ENCODE measurements at regions not wholly inside any gene's neighbourhood (a gene's known extent, or its start where the extent isn't known, plus 50 kb on each side); places are given as distances from the start of the nearest gene placed in this dataset.
A peak's percentile ranks its signal among the peaks of the same experiment; 100 is the strongest.

- Histone ChIP-seq H4K8ac (ENCODE audit: low read depth, low read length) (no peak overlapping the region), H3K4ac (ENCODE audit: low read depth, low read length) (no peak overlapping the region), H2AK5ac (ENCODE audit: low read length) (no peak overlapping the region), H3K27me3 (ENCODE audit: insufficient read depth, low read length, poor library complexity) (no peaks in the 10 kb centered on the region), H3K18ac (ENCODE audit: low read length) (no peak overlapping the region), H2BK120ac (ENCODE audit: low read depth, low read length) (no peak overlapping the region), H2BK15ac (replicated peaks; ENCODE audit: low read depth) (no peak overlapping the region), H2BK5ac (ENCODE audit: low read length) (no peak overlapping the region), H3K79me2 (ENCODE audit: control insufficient read depth, insufficient read depth, low read length) (no peaks in the 10 kb centered on the region), H3K56ac (ENCODE audit: low read length) (no peak overlapping the region), H3K36me3 (ENCODE audit: control insufficient read depth, insufficient read depth, low read length) (no peaks in the 10 kb centered on the region), H3K23ac (ENCODE audit: low read length) (no peak overlapping the region), H3K9ac (ENCODE audit: low read length) (no peak overlapping the region), H3K4me3 (ENCODE audit: low read length) (no peak overlapping the region), H3K4me1 (ENCODE audit: control insufficient read depth, low read depth, low read length) (peaks cover 2% of the 10 kb centered on the region), H3K27ac (ENCODE audit: low read depth, low read length) (no peak overlapping the region), H3K79me1 (ENCODE audit: low read length) (no peaks in the 10 kb centered on the region), H3K4me2 (ENCODE audit: low read length) (no peak overlapping the region), H4K5ac (ENCODE audit: low read length) (no peak overlapping the region)
- no peak for DNase-seq
- WGBS (ENCODE audit: extremely low coverage, insufficient coverage, low lambda C conversion rate): no CpG with 5 or more reads among the region's 4 CpGs
Observed at GRCh38 chr7:10083766-10084165, 889.9 kb upstream of the PHF14 start.

DNA sequence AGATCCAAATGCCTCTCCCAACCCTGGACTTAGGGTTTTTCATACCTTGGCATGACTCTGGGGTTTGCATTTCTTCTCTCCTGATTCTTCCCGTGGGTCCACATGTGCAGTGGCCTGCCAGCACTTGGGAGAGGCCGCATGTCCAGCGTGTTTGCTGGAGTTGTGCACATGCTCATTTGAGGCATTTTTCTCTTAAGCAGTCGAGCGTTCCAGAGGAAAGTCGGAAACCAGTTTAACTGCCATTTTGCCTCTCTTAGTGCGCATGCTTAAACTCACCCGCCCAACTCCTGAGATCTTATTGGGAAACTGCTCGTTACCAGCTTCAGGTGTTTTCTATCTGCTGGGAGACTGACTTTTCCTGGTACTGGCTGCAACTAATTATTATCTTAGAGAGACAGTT is 888.4 kb upstream of the PHF14 start:
- H3K9ac ChIP-seq (ENCODE audit: low read length): no peak overlapping the region
- H4K8ac ChIP-seq (ENCODE audit: low read depth, low read length): no peak overlapping the region
- no peak overlapping the region for H3K4me2 ChIP-seq (ENCODE audit: low read length)
- WGBS (ENCODE audit: extremely low coverage, insufficient coverage, low lambda C conversion rate): no CpG with 5 or more reads among the region's 9 CpGs
- no peaks in the 10 kb centered on the region for H3K4me1 ChIP-seq (ENCODE audit: control insufficient read depth, low read depth, low read length)
- no peak overlapping the region for H2AK5ac ChIP-seq (ENCODE audit: low read length)
- no peak overlapping the region for H2BK15ac ChIP-seq (replicated peaks; ENCODE audit: low read depth)
- H3K23ac ChIP-seq (ENCODE audit: low read length): no peak overlapping the region
- no peaks in the 10 kb centered on the region for H3K36me3 ChIP-seq (ENCODE audit: control insufficient read depth, insufficient read depth, low read length)
- no peak overlapping the region for H4K5ac ChIP-seq (ENCODE audit: low read length)
- no peak overlapping the region for H3K4ac ChIP-seq (ENCODE audit: low read depth, low read length)
- DNase-seq: no peak
- H3K56ac ChIP-seq (ENCODE audit: low read length): no peak overlapping the region
- H3K27ac ChIP-seq (ENCODE audit: low read depth, low read length): no peak overlapping the region
- H3K79me1 ChIP-seq (ENCODE audit: low read length): no peaks in the 10 kb centered on the region
- no peak overlapping the region for H2BK120ac ChIP-seq (ENCODE audit: low read depth, low read length)
- no peak overlapping the region for H2BK5ac ChIP-seq (ENCODE audit: low read length)
- no peaks in the 10 kb centered on the region for H3K79me2 ChIP-seq (ENCODE audit: control insufficient read depth, insufficient read depth, low read length)
- no peak overlapping the region for H3K18ac ChIP-seq (ENCODE audit: low read length)
- H3K4me3 ChIP-seq (ENCODE audit: low read length): no peak overlapping the region
- H3K27me3 ChIP-seq (ENCODE audit: insufficient read depth, low read length, poor library complexity): no peaks in the 10 kb centered on the region

DNA sequence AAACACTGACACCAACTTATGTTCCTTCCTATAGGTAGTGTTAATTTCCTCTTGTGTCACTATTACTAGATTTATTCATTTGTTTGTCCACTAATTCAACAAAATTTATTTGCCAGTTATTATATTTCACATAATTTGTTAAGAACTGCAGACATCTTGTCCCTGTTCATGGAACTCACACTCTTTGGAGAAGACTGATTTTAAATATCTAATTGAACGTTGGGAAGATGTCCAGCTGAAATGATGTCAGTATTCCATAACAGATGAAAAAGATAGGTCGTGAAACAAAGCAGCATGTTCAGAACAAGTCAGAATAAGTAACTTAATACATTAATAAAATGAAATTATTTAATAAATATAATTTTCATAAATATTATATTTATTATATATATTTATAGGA is 873.1 kb upstream of the PHF14 start:
- Histone ChIP-seq H3K9ac (ENCODE audit: low read length) (no peak overlapping the region), H2BK5ac (ENCODE audit: low read length) (no peak overlapping the region), H3K27ac (ENCODE audit: low read depth, low read length) (no peak overlapping the region), H3K4me2 (ENCODE audit: low read length) (no peak overlapping the region), H3K4me1 (ENCODE audit: control insufficient read depth, low read depth, low read length) (no peaks in the 10 kb centered on the region), H3K27me3 (ENCODE audit: insufficient read depth, low read length, poor library complexity) (no peaks in the 10 kb centered on the region), H3K4me3 (ENCODE audit: low read length) (no peak overlapping the region), H4K8ac (ENCODE audit: low read depth, low read length) (no peak overlapping the region), H3K36me3 (ENCODE audit: control insufficient read depth, insufficient read depth, low read length) (no peaks in the 10 kb centered on the region), H3K23ac (ENCODE audit: low read length) (no peak overlapping the region), H3K56ac (ENCODE audit: low read length) (no peak overlapping the region), H3K79me2 (ENCODE audit: control insufficient read depth, insufficient read depth, low read length) (no peaks in the 10 kb centered on the region), H3K79me1 (ENCODE audit: low read length) (no peaks in the 10 kb centered on the region), H3K4ac (ENCODE audit: low read depth, low read length) (no peak overlapping the region), H2BK15ac (replicated peaks; ENCODE audit: low read depth) (no peak overlapping the region), H2BK120ac (ENCODE audit: low read depth, low read length) (no peak overlapping the region), H3K18ac (ENCODE audit: low read length) (no peak overlapping the region), H2AK5ac (ENCODE audit: low read length) (no peak overlapping the region), H4K5ac (ENCODE audit: low read length) (no peak overlapping the region)
- no CpG with 5 or more reads among the region's 2 CpGs for whole genome bisulfite sequencing (ENCODE audit: extremely low coverage, insufficient coverage, low lambda C conversion rate)
- no peak for DNase-seq

- H3K4me2 ChIP-seq (ENCODE audit: low read length): no peak overlapping the region
- H3K4me3 ChIP-seq (ENCODE audit: low read length): no peak overlapping the region
- no peaks in the 10 kb centered on the region for H3K36me3 ChIP-seq (ENCODE audit: control insufficient read depth, insufficient read depth, low read length)
- no peaks in the 10 kb centered on the region for H3K27me3 ChIP-seq (ENCODE audit: insufficient read depth, low read length, poor library complexity)
- H3K4ac ChIP-seq (ENCODE audit: low read depth, low read length): no peak overlapping the region
- H2BK15ac ChIP-seq (replicated peaks; ENCODE audit: low read depth): no peak overlapping the region
- no peaks in the 10 kb centered on the region for H3K79me1 ChIP-seq (ENCODE audit: low read length)
- WGBS (ENCODE audit: extremely low coverage, insufficient coverage, low lambda C conversion rate): no CpG with 5 or more reads among the region's 2 CpGs
- H3K56ac ChIP-seq (ENCODE audit: low read length): no peak overlapping the region
- no peak overlapping the region for H3K23ac ChIP-seq (ENCODE audit: low read length)
- no peak overlapping the region for H3K27ac ChIP-seq (ENCODE audit: low read depth, low read length)
- H3K79me2 ChIP-seq (ENCODE audit: control insufficient read depth, insufficient read depth, low read length): no peaks in the 10 kb centered on the region
- DNase-seq: no peak
- H2AK5ac ChIP-seq (ENCODE audit: low read length): no peak overlapping the region
- no peak overlapping the region for H4K5ac ChIP-seq (ENCODE audit: low read length)
- H2BK5ac ChIP-seq (ENCODE audit: low read length): no peak overlapping the region
- H4K8ac ChIP-seq (ENCODE audit: low read depth, low read length): no peak overlapping the region
- H2BK120ac ChIP-seq (ENCODE audit: low read depth, low read length): no peak overlapping the region
- no peak overlapping the region for H3K9ac ChIP-seq (ENCODE audit: low read length)
- no peaks in the 10 kb centered on the region for H3K4me1 ChIP-seq (ENCODE audit: control insufficient read depth, low read depth, low read length)
- no peak overlapping the region for H3K18ac ChIP-seq (ENCODE audit: low read length)
Observed at GRCh38 chr7:10101351-10101750, 872.3 kb upstream of the PHF14 start.

- Histone ChIP-seq H4K5ac (ENCODE audit: low read length) (no peak overlapping the region), H3K4me1 (ENCODE audit: control insufficient read depth, low read depth, low read length) (no peaks in the 10 kb centered on the region), H3K56ac (ENCODE audit: low read length) (no peak overlapping the region), H3K36me3 (ENCODE audit: control insufficient read depth, insufficient read depth, low read length) (no peaks in the 10 kb centered on the region), H4K8ac (ENCODE audit: low read depth, low read length) (no peak overlapping the region), H3K27ac (ENCODE audit: low read depth, low read length) (no peak overlapping the region), H2BK5ac (ENCODE audit: low read length) (no peak overlapping the region), H3K9ac (ENCODE audit: low read length) (no peak overlapping the region), H2BK15ac (replicated peaks; ENCODE audit: low read depth) (no peak overlapping the region), H3K4me2 (ENCODE audit: low read length) (no peak overlapping the region), H3K18ac (ENCODE audit: low read length) (no peak overlapping the region), H3K79me1 (ENCODE audit: low read length) (no peaks in the 10 kb centered on the region), H2BK120ac (ENCODE audit: low read depth, low read length) (no peak overlapping the region), H3K23ac (ENCODE audit: low read length) (no peak overlapping the region), H2AK5ac (ENCODE audit: low read length) (no peak overlapping the region), H3K4me3 (ENCODE audit: low read length) (no peak overlapping the region), H3K79me2 (ENCODE audit: control insufficient read depth, insufficient read depth, low read length) (no peaks in the 10 kb centered on the region), H3K27me3 (ENCODE audit: insufficient read depth, low read length, poor library complexity) (no peaks in the 10 kb centered on the region), H3K4ac (ENCODE audit: low read depth, low read length) (no peak overlapping the region)
- no CpG with 5 or more reads among the region's 3 CpGs for WGBS (ENCODE audit: extremely low coverage, insufficient coverage, low lambda C conversion rate)
- peak; percentile 33 for DNase-seq
Observed at GRCh38 chr7:10104292-10104691, 869.4 kb upstream of the PHF14 start.

GRCh38 chr7:10106609-10107008 is 867.1 kb upstream of the PHF14 start:
- Histone ChIP-seq H3K36me3 (ENCODE audit: control insufficient read depth, insufficient read depth, low read length) (no peaks in the 10 kb centered on the region), H2BK15ac (replicated peaks; ENCODE audit: low read depth) (no peak overlapping the region), H4K5ac (ENCODE audit: low read length) (no peak overlapping the region), H3K4me1 (ENCODE audit: control insufficient read depth, low read depth, low read length) (no peaks in the 10 kb centered on the region), H2AK5ac (ENCODE audit: low read length) (no peak overlapping the region), H3K18ac (ENCODE audit: low read length) (no peak overlapping the region), H3K79me2 (ENCODE audit: control insufficient read depth, insufficient read depth, low read length) (no peaks in the 10 kb centered on the region), H3K4ac (ENCODE audit: low read depth, low read length) (no peak overlapping the region), H2BK120ac (ENCODE audit: low read depth, low read length) (no peak overlapping the region), H3K4me3 (ENCODE audit: low read length) (no peak overlapping the region), H4K8ac (ENCODE audit: low read depth, low read length) (no peak overlapping the region), H2BK5ac (ENCODE audit: low read length) (no peak overlapping the region), H3K27me3 (ENCODE audit: insufficient read depth, low read length, poor library complexity) (no peaks in the 10 kb centered on the region), H3K27ac (ENCODE audit: low read depth, low read length) (no peak overlapping the region), H3K56ac (ENCODE audit: low read length) (no peak overlapping the region), H3K23ac (ENCODE audit: low read length) (no peak overlapping the region), H3K79me1 (ENCODE audit: low read length) (no peaks in the 10 kb centered on the region), H3K9ac (ENCODE audit: low read length) (no peak overlapping the region), H3K4me2 (ENCODE audit: low read length) (no peak overlapping the region)
- WGBS (ENCODE audit: extremely low coverage, insufficient coverage, low lambda C conversion rate): no CpG with 5 or more reads among the region's 1 CpG
- no peak for DNase-seq
